GM18909 (cell line): ENCODE measurements at regions not wholly inside any gene's neighbourhood (a gene's known extent, or its start where the extent isn't known, plus 50 kb on each side); places are given as distances from the start of the nearest gene placed in this dataset.

Experiments used
- ATAC-seq: cut with Tn5 transposase; IDR thresholded peaks from one replicate; pipeline ENCODE4 v1.9.1; 2021; ENCODE audit warnings: mild to moderate bottlenecking; ENCODE audit not compliant: unreplicated experiment, poor library complexity

- ATAC-seq = no peak
Measured at GRCh38 chr9:105859428-105860091, 165.2 kb downstream of the TMEM38B start.

GRCh38 chr9:105860516-105860915 is 166.2 kb downstream of the TMEM38B start:
- no peak for ATAC-seq

- ATAC-seq = no peak
Measured at GRCh38 chr9:105861972-105862371, 167.6 kb downstream of the TMEM38B start.

GRCh38 chr9:105864248-105864898 is 170.0 kb downstream of the TMEM38B start:
- no peak for ATAC-seq

GRCh38 chr9:105865285-105865684 is 170.9 kb downstream of the TMEM38B start:
- no peak for ATAC-seq

GRCh38 chr9:105871540-105871939 is 177.2 kb downstream of the TMEM38B start:
- ATAC-seq = no peak

GRCh38 chr9:105873801-105874200 is 179.5 kb downstream of the TMEM38B start:
- ATAC-seq = no peak

- ATAC-seq = peak; percentile 85
Measured at GRCh38 chr9:105877721-105878120, 183.4 kb downstream of the TMEM38B start.

GRCh38 chr9:105879181-105879580 is 184.8 kb downstream of the TMEM38B start:
- ATAC-seq = no peak

- no peak for ATAC-seq
Measured at GRCh38 chr9:105880517-105880916, 186.2 kb downstream of the TMEM38B start.

GRCh38 chr9:105881021-105881420 is 186.7 kb downstream of the TMEM38B start:
- ATAC-seq = no peak

GRCh38 chr9:105881654-105882349 is 187.5 kb downstream of the TMEM38B start:
- peak; percentile 59 for ATAC-seq

GRCh38 chr9:105883847-105884246 is 189.5 kb downstream of the TMEM38B start:
- ATAC-seq = peak; percentile 94

GRCh38 chr9:105884416-105884815 is 190.1 kb downstream of the TMEM38B start:
- no peak for ATAC-seq

- ATAC-seq = no peak
Measured at GRCh38 chr9:105886136-105886535, 191.8 kb downstream of the TMEM38B start.

GRCh38 chr9:105887679-105888078 is 193.3 kb downstream of the TMEM38B start:
- no peak for ATAC-seq

GRCh38 chr9:105890046-105890822 is 195.9 kb downstream of the TMEM38B start:
- ATAC-seq = peak; percentile 41

- no peak for ATAC-seq
Measured at GRCh38 chr9:105900123-105900522, 205.8 kb downstream of the TMEM38B start.

- ATAC-seq = peak; percentile 89
Measured at GRCh38 chr9:105901514-105902109, 207.3 kb downstream of the TMEM38B start.

- ATAC-seq = no peak
Measured at GRCh38 chr9:105908069-105908468, 213.7 kb downstream of the TMEM38B start.
